ENCODE measurements at regions not wholly inside any gene's neighbourhood (a gene's known extent, or its start where the extent isn't known, plus 50 kb on each side); places are given as distances from the start of the nearest gene placed in this dataset.

DNA sequence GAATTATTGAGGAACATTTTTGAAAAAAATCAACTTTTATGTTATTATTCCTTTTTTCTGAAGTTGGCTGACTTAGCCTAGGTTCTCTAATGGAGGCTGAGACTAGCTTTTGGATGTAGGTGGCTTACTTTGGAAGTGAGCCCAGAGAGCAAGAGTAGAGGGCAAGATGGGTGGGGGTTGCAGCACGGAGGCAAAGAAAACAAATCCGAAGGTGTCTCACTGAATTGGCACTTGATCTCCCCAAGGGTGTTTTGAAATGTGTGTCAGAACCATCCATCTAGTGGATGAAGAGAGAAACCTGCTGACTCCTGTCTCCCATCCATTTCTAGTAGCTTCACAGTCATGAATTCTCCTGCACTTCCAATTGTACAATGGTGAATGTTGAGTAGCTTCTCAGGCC is 390.7 kb downstream of the TMEM182 start:
- H3K36me3 ChIP-seq (ENCODE audit: control insufficient read depth in 4 of 4, insufficient read depth in 3 of 4, low read depth in 1 of 4, low read length in 3 of 4), result no peaks in the 10 kb centered on the region
- peaks cover 0 to 3% (median 0%) of the 10 kb centered on the region in 4 donors for H3K27me3 ChIP-seq (ENCODE audit: control insufficient read depth in 4 of 4, insufficient read depth in 4 of 4, low read length in 3 of 4)
- no peak overlapping the region for H3K27ac ChIP-seq (ENCODE audit: low read depth in 1 of 2, low read length in 2 of 2)
- no peaks in the 10 kb centered on the region for H3K4me1 ChIP-seq (ENCODE audit: control insufficient read depth in 4 of 4, insufficient read depth in 4 of 4, low read length in 3 of 4)
- TF ChIP-seq, protein P1, sequence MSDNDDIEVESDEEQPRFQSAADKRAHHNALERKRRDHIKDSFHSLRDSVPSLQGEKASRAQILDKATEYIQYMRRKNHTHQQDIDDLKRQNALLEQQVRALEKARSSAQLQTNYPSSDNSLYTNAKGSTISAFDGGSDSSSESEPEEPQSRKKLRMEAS (IDR thresholded peaks at IDR 0.05), result no peak
- TF ChIP-seq EGR1 (IDR thresholded peaks at IDR 0.05; ENCODE audit: low read depth in 2 of 2) (no peak), NR2F2 (IDR thresholded peaks at IDR 0.05) (no peak), HNF4G (IDR thresholded peaks at IDR 0.05) (no peak), RAD21 (IDR thresholded peaks at IDR 0.05) (no peak), YY1 (IDR thresholded peaks at IDR 0.05) (no peak), FOXA1 (IDR thresholded peaks at IDR 0.05) (no peak)
- TF ChIP-seq, protein P2, sequence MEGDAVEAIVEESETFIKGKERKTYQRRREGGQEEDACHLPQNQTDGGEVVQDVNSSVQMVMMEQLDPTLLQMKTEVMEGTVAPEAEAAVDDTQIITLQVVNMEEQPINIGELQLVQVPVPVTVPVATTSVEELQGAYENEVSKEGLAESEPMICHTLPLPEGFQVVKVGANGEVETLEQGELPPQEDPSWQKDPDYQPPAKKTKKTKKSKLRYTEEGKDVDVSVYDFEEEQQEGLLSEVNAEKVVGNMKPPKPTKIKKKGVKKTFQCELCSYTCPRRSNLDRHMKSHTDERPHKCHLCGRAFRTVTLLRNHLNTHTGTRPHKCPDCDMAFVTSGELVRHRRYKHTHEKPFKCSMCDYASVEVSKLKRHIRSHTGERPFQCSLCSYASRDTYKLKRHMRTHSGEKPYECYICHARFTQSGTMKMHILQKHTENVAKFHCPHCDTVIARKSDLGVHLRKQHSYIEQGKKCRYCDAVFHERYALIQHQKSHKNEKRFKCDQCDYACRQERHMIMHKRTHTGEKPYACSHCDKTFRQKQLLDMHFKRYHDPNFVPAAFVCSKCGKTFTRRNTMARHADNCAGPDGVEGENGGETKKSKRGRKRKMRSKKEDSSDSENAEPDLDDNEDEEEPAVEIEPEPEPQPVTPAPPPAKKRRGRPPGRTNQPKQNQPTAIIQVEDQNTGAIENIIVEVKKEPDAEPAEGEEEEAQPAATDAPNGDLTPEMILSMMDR (IDR thresholded peaks at IDR 0.05; ENCODE audit: low read depth, low read length, missing input control), result no peak
- 53% methylated on average over 2 of the region's 2 CpGs for WGBS
- H3K9me3 ChIP-seq (ENCODE audit: control insufficient read depth in 4 of 4, low read length in 3 of 4), result no peaks in the 10 kb centered on the region
- no peak overlapping the region for H3K9ac ChIP-seq (ENCODE audit: low read depth in 1 of 2, low read length in 2 of 2)
- no peak for DNase-seq (ENCODE audit: low spot score)
- no peak overlapping the region for H3K4me3 ChIP-seq (ENCODE audit: low read depth in 1 of 3, low read length in 3 of 3)

DNA sequence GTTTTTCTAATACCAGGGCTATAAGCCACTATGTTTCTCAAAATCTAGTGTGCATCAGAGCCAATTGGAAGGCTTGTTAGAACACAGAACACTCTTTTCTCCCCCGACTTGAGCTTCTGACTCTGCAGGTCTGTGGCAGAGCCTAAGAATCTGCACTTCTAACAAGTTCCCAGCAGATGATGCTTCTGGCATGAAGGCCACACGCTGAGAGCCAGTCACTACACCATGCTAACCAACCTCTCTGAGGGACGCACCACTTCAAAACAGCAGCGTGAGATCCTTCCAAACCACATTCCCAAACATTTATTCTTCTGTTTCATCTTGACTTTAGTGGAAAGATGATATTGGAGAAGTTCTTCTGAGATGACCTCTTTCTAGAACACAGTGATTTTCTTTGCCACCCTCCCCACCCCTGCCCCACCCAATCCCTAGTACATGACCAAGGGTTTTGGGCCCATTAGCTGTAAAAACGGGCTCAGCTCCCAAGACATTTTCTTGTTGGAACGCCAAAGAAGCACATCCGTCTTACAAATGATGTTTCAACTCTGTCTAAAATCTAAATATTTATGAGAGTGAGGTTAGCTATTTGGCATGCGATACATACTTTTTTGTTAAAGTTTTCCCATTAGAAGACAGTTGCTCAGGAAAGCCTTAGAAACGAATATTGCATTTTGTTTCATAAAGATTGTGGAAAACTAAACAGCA is 391.9 kb downstream of the TMEM182 start:
- no peak for TF ChIP-seq YY1 (IDR thresholded peaks at IDR 0.05)
- Histone ChIP-seq H3K4me3 (ENCODE audit: low read depth in 1 of 3, low read length in 3 of 3) (no peak overlapping the region), H3K27ac (ENCODE audit: low read depth in 1 of 2, low read length in 2 of 2) (no peak overlapping the region), H3K4me1 (ENCODE audit: control insufficient read depth in 4 of 4, insufficient read depth in 4 of 4, low read length in 3 of 4) (no peaks in the 10 kb centered on the region), H3K9me3 (ENCODE audit: control insufficient read depth in 4 of 4, low read length in 3 of 4) (no peaks in the 10 kb centered on the region), H3K27me3 (ENCODE audit: control insufficient read depth in 4 of 4, insufficient read depth in 4 of 4, low read length in 3 of 4) (peaks cover 0 to 5% (median 0%) of the 10 kb centered on the region in 4 donors), H3K36me3 (ENCODE audit: control insufficient read depth in 4 of 4, insufficient read depth in 3 of 4, low read depth in 1 of 4, low read length in 3 of 4) (no peaks in the 10 kb centered on the region), H3K9ac (ENCODE audit: low read depth in 1 of 2, low read length in 2 of 2) (no peak overlapping the region)
- WGBS, result 70% methylated on average over 9 of the region's 9 CpGs
- DNase-seq (ENCODE audit: low spot score), result no peak

DNA sequence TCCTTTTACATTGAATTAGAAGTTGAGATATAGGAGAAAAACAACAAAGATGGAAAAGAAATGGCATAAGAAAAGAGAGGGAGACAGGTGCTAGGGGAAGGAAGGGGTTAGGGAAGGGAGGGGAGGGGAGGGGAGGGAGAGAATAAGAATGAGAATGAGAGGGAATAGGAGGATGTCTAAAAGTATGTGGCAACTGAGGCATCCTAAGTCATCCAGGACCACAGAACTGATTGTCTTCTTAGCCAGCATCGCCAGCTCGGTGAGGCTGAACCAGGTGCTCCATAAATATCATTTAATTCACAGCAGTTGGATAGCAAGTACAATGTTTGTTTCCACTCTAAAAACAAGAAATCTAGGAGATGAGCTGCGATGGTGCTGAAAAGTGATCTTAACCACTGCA is 393.5 kb downstream of the TMEM182 start:
- Histone ChIP-seq H3K9me3 (ENCODE audit: control insufficient read depth in 4 of 4, low read length in 3 of 4) (no peaks in the 10 kb centered on the region), H3K4me3 (ENCODE audit: low read depth in 1 of 3, low read length in 3 of 3) (no peak overlapping the region), H3K36me3 (ENCODE audit: control insufficient read depth in 4 of 4, insufficient read depth in 3 of 4, low read depth in 1 of 4, low read length in 3 of 4) (no peaks in the 10 kb centered on the region), H3K4me1 (ENCODE audit: control insufficient read depth in 4 of 4, insufficient read depth in 4 of 4, low read length in 3 of 4) (no peaks in the 10 kb centered on the region), H3K27ac (ENCODE audit: low read depth in 1 of 2, low read length in 2 of 2) (no peak overlapping the region), H3K9ac (ENCODE audit: low read depth in 1 of 2, low read length in 2 of 2) (no peak overlapping the region), H3K27me3 (ENCODE audit: control insufficient read depth in 4 of 4, insufficient read depth in 4 of 4, low read length in 3 of 4) (peaks cover 0 to 9% (median 0%) of the 10 kb centered on the region in 4 donors)
- TF ChIP-seq HNF4A (conservative IDR thresholded peaks at IDR 0.05) (no peak), SP1 (IDR thresholded peaks at IDR 0.05) (no peak), FOXA2 (IDR thresholded peaks at IDR 0.05) (no peak), RXRA (IDR thresholded peaks at IDR 0.05) (no peak), HNF4G (IDR thresholded peaks at IDR 0.05) (no peak), JUND (IDR thresholded peaks at IDR 0.05) (no peak), FOXA1 (IDR thresholded peaks at IDR 0.05) (no peak), NR2F2 (IDR thresholded peaks at IDR 0.05) (no peak), YY1 (IDR thresholded peaks at IDR 0.05) (no peak), GABPA (IDR thresholded peaks at IDR 0.05 in 1 of 2, conservative IDR thresholded peaks at IDR 0.05 in 1 of 2) (no peak), RAD21 (IDR thresholded peaks at IDR 0.05) (no peak)
- TF ChIP-seq, protein P3, sequence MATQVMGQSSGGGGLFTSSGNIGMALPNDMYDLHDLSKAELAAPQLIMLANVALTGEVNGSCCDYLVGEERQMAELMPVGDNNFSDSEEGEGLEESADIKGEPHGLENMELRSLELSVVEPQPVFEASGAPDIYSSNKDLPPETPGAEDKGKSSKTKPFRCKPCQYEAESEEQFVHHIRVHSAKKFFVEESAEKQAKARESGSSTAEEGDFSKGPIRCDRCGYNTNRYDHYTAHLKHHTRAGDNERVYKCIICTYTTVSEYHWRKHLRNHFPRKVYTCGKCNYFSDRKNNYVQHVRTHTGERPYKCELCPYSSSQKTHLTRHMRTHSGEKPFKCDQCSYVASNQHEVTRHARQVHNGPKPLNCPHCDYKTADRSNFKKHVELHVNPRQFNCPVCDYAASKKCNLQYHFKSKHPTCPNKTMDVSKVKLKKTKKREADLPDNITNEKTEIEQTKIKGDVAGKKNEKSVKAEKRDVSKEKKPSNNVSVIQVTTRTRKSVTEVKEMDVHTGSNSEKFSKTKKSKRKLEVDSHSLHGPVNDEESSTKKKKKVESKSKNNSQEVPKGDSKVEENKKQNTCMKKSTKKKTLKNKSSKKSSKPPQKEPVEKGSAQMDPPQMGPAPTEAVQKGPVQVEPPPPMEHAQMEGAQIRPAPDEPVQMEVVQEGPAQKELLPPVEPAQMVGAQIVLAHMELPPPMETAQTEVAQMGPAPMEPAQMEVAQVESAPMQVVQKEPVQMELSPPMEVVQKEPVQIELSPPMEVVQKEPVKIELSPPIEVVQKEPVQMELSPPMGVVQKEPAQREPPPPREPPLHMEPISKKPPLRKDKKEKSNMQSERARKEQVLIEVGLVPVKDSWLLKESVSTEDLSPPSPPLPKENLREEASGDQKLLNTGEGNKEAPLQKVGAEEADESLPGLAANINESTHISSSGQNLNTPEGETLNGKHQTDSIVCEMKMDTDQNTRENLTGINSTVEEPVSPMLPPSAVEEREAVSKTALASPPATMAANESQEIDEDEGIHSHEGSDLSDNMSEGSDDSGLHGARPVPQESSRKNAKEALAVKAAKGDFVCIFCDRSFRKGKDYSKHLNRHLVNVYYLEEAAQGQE (IDR thresholded peaks at IDR 0.05), result no peak
- TF ChIP-seq, protein P2 (IDR thresholded peaks at IDR 0.05; ENCODE audit: low read depth, low read length, missing input control), result no peak
- TF ChIP-seq, protein P1 (IDR thresholded peaks at IDR 0.05), result no peak
- TF ChIP-seq, protein P4, sequence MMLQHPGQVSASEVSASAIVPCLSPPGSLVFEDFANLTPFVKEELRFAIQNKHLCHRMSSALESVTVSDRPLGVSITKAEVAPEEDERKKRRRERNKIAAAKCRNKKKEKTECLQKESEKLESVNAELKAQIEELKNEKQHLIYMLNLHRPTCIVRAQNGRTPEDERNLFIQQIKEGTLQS (IDR thresholded peaks at IDR 0.05), result no peak
- no peak for DNase-seq (ENCODE audit: low spot score)
- 81% methylated on average over 3 of the region's 3 CpGs for WGBS
